Neural crest cell (in vitro differentiated cells): ENCODE measurements at regions not wholly inside any gene's neighbourhood (a gene's known extent, or its start where the extent isn't known, plus 50 kb on each side); places are given as distances from the start of the nearest gene placed in this dataset.

Experiments
- DNase-seq: peaks from one replicate; pipeline ENCODE4 v3.0.0; 2021; ENCODE audit warnings: low read depth, mixed read lengths, low spot score
- H3K27ac Mint-ChIP-seq: one replicate; pipeline ENCODE4 v1.8.0; 2021; ENCODE audit warnings: mild to moderate bottlenecking, mixed read lengths; ENCODE audit not compliant: unreplicated experiment
- H3K27me3 Mint-ChIP-seq: 2 replicates; pipeline ENCODE4 v1.8.0; 2021; ENCODE audit warnings: low read depth, mild to moderate bottlenecking, mixed read lengths
- H3K36me3 Mint-ChIP-seq: 2 replicates; pipeline ENCODE4 v1.8.0; 2021; ENCODE audit warnings: low read depth, mild to moderate bottlenecking, mixed read lengths
- H3K4me1 Mint-ChIP-seq: 2 replicates; pipeline ENCODE4 v1.8.0; 2021; ENCODE audit warnings: mixed read lengths
- H3K4me3 Mint-ChIP-seq: one replicate; pipeline ENCODE4 v1.8.0; 2021; ENCODE audit warnings: mild to moderate bottlenecking, mixed read lengths
- H3K9me3 Mint-ChIP-seq: 2 replicates; pipeline ENCODE4 v1.8.0; 2021; ENCODE audit warnings: mixed read lengths
- TF ChIP-seq, protein P1 (sequence below): fragments of 200-600 bp; sonication (generic); conservative IDR thresholded peaks from 2 replicates; pipeline ENCODE4 v1.5.0; 2021; ENCODE audit warnings: antibody characterized with exemption, mild to moderate bottlenecking

DNA sequence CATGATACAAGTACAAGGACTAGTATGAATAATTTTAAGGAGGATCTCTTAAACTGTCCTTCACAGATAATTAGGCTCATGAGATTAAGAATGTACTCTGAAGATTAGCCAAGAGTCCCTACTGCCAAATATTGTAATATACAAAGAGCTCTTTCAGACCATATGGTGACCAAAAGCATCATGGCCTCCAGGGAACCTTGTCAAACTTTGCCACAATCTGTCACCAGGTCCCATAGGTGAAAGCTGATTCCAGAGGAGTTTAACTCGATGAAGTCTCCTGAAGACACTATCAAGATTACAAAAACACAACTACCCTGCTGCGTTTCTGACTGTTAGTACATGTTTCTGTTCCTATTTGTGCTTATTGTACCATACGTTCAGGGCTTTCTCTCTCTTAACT, 395.4 kb upstream of the ITGA1 start:
- Mint-ChIP-seq H3K4me1 (no peaks in the 10 kb centered on the region), H3K9me3 (no peaks in the 10 kb centered on the region), H3K36me3 (no peaks in the 10 kb centered on the region), H3K27ac (no peak overlapping the region), H3K27me3 (no peaks in the 10 kb centered on the region), H3K4me3 (no peak overlapping the region)
- DNase-seq: no peak
- TF ChIP-seq, protein P1, sequence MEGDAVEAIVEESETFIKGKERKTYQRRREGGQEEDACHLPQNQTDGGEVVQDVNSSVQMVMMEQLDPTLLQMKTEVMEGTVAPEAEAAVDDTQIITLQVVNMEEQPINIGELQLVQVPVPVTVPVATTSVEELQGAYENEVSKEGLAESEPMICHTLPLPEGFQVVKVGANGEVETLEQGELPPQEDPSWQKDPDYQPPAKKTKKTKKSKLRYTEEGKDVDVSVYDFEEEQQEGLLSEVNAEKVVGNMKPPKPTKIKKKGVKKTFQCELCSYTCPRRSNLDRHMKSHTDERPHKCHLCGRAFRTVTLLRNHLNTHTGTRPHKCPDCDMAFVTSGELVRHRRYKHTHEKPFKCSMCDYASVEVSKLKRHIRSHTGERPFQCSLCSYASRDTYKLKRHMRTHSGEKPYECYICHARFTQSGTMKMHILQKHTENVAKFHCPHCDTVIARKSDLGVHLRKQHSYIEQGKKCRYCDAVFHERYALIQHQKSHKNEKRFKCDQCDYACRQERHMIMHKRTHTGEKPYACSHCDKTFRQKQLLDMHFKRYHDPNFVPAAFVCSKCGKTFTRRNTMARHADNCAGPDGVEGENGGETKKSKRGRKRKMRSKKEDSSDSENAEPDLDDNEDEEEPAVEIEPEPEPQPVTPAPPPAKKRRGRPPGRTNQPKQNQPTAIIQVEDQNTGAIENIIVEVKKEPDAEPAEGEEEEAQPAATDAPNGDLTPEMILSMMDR: no peak

DNA sequence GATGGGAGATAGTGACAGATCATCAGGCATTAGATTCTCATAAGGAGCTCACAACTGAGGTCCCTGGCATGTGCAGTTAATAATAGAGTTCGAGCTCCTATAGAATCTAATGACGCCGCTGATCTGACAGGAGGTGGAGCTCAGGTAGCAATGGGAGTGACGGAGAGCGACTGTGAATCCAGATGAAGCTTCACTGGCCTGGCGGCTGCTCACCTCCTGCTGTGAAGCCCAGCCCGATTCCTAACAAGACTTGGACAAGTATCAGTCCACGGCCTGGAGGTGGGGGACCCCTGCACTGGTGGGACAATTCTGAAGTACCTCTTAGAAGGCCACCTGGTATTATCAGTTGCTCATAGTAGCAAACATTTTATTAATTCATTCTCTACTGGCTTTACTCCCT, 377.9 kb upstream of the ITGA1 start:
- no peak overlapping the region for H3K27ac Mint-ChIP-seq
- no peak overlapping the region for H3K4me3 Mint-ChIP-seq

DNA sequence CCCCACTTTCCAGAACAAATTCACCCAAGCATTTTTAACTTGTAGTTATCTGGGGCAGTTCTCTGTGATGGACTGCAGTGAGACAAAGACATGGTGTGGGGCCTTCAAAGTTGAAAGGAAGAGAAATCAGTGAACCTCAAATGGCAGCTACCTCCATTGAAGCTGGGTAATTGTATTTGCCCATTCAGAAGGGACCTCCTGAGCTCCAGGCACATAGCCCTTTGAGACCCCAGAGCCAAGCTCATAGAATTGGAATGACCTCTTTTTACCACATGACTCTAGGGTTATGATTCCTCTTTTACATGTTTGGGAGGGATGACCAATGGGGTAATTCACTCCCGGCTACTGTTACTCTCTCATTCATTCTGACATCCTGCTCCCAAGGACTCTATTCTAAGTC, 368.4 kb upstream of the ITGA1 start:
- Mint-ChIP-seq H3K9me3 (peaks cover 6% of the 10 kb centered on the region), H3K4me1 (peaks cover 46% of the 10 kb centered on the region), H3K27me3 (peaks cover 70% of the 10 kb centered on the region), H3K36me3 (peaks cover 3% of the 10 kb centered on the region), H3K27ac (peak overlapping the region; percentile 46), H3K4me3 (peak overlapping the region; percentile 45)
- TF ChIP-seq, protein P1: no peak
- DNase-seq: peak; percentile 16

More for the DNA sequence above, 377.9 kb upstream of the ITGA1 start:
- peaks cover 13% of the 10 kb centered on the region for H3K27me3 Mint-ChIP-seq
- no peaks in the 10 kb centered on the region for H3K4me1 Mint-ChIP-seq
- peaks cover 7% of the 10 kb centered on the region for H3K9me3 Mint-ChIP-seq
- H3K36me3 Mint-ChIP-seq: peaks cover 2% of the 10 kb centered on the region
- TF ChIP-seq, protein P1: no peak
- DNase-seq: no peak

DNA sequence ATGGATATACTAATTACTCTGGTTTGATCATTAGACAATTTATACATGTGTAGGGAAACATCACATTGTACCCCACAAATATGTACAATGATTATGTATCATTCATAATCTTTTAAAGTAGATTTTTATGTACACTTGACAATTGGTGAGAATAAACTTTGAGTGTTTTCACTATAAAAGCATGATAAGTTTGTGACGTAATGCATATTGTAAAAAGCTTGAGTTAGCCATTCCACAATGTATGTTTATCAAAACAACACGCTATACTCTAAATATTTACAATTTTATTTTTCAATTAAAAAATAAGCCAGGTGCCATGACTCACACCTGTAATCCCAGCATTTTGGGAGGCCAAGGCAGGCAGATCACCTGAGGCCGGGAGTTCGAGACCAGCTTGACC, 360.1 kb upstream of the ITGA1 start:
- DNase-seq: no peak
- Mint-ChIP-seq H3K4me3 (no peak overlapping the region), H3K27ac (no peak overlapping the region), H3K27me3 (peaks cover 28% of the 10 kb centered on the region), H3K9me3 (peaks cover 13% of the 10 kb centered on the region), H3K4me1 (peaks cover 19% of the 10 kb centered on the region), H3K36me3 (peaks cover 10% of the 10 kb centered on the region)
- TF ChIP-seq, protein P1: no peak

GRCh38 chr5:52428977-52429489, 358.7 kb upstream of the ITGA1 start:
- peaks cover 7% of the 10 kb centered on the region for H3K36me3 Mint-ChIP-seq
- peaks cover 12% of the 10 kb centered on the region for H3K4me1 Mint-ChIP-seq
- no peak overlapping the region for H3K27ac Mint-ChIP-seq
- H3K9me3 Mint-ChIP-seq: peaks cover 10% of the 10 kb centered on the region
- no peak for DNase-seq
- TF ChIP-seq, protein P1: no peak
- peaks cover 14% of the 10 kb centered on the region for H3K27me3 Mint-ChIP-seq
- no peak overlapping the region for H3K4me3 Mint-ChIP-seq
